ENCODE measurements at regions not wholly inside any gene's neighbourhood (a gene's known extent, or its start where the extent isn't known, plus 50 kb on each side); places are given as distances from the start of the nearest gene placed in this dataset.

DNA sequence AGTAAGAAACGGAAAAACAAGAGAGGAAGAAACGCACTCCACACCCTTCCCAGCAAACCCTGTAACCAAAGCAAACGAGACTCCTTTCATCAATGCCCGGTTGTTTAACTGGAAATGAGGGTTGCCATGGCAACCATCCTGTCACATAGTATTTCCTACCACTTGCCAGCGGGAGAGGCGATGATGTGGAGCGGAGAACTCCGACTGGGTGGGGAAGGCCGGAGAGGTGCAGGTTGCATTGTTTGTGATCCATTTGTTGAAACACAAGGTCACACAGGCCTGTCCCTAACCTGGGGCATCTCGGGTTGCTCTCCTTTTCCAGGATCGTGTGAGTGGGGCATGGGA, 609.9 kb downstream of the BUD13 start:
- POLR2A ChIA-PET = no interaction called here
- H3K27ac Mint-ChIP-seq = no peak overlapping the region
- H3K4me3 Mint-ChIP-seq = no peak overlapping the region
- H3K27me3 ChIP-seq (replicated peaks in 1 of 2; ENCODE audit: control insufficient read depth in 2 of 2, extremely low read depth in 1 of 2, insufficient read depth in 2 of 2, low read length in 1 of 2) = peaks cover 8 to 23% of the 10 kb centered on the region in 2 experiments
- no CpG with 5 or more reads among the region's 11 CpGs for WGBS (ENCODE audit: insufficient coverage)
- no peaks in the 10 kb centered on the region for H3K9me3 ChIP-seq
- H3K27me3 Mint-ChIP-seq = peaks cover 9 to 11% of the 10 kb centered on the region in 2 donors
- ATAC-seq (replicated peaks in 1 of 4) (no peak), DNase-seq (no peak)
- CTCF ChIA-PET = no interaction called here
- H3K9me3 Mint-ChIP-seq = no peaks in the 10 kb centered on the region
- H3K4me1 ChIP-seq (ENCODE audit: control insufficient read depth in 1 of 2, extremely low read depth in 1 of 2, insufficient read depth in 2 of 2, low read length in 2 of 2) = no peaks in the 10 kb centered on the region
- H3K36me3 Mint-ChIP-seq = no peaks in the 10 kb centered on the region
- no peak overlapping the region for H3K4me3 ChIP-seq (ENCODE audit: control insufficient read depth in 1 of 2, extremely low read depth in 1 of 2, low read length in 1 of 2)
- no peak overlapping the region for H3K27ac ChIP-seq (ENCODE audit: low read length)
- H3K36me3 ChIP-seq (ENCODE audit: control insufficient read depth in 2 of 2, extremely low read depth in 1 of 2, insufficient read depth in 1 of 2, low read length in 1 of 2) = no peaks in the 10 kb centered on the region
- no peaks in the 10 kb centered on the region for H3K4me1 Mint-ChIP-seq

DNA sequence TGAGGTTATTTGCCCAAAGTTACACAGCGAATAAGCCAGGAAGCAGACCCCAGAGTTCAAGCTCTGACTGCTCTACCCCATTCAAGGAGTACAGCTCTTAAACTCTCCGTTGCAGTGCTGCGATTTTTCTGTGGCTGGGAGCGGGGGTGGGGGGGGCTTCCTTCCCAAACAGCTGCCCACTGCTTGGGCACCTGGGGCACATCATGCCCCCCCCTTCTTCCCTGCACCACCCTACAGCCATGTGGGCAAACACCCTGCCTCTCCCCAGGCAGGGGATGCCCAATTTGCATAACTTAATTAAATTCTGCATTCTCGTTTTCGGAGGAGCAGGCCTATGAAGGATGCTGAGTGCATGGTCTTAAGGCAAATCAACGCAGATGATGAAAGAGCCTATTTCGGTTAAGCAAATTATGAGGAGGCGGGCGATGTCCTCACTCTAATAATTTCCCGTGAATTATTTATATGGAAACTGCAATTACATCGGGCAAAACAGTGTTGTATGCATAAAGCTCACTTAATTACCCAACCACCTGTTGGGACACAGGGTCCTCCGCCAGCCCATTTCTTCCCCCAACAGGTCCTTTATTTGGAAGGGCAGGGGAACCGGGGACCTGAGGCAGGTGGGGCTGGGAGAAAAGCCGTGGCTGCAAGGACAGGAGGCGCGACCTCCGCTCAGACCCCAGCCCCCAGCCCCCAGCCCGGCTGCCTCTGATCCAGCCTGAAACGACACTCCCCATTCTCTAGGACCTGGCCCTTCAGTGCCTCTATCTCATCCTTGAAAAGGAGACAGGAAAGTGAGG, 610.5 kb downstream of the BUD13 start:
- Mint-ChIP-seq H3K4me1 (no peaks in the 10 kb centered on the region), H3K9me3 (no peaks in the 10 kb centered on the region)
- POLR2A ChIA-PET = no interaction called here

DNA sequence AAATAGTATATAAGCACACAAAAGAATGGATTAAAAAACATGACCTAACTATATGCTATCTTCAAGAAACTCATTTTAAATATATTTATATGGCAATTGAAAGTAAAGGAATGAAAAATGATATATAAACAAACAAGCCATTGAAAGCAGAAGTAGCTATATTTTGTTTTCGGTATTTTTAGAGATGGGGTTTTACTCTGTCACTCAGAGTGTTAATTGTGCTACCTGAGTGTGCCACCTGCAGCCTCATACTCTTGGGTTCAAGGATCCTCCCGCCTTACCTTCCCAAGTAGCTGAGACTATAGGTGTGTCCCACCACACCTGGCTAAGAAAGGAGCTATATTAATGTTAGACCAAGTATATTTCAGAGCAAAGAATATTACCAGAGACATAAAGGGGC, 624.1 kb downstream of the BUD13 start:
- no peaks in the 10 kb centered on the region for H3K9me3 ChIP-seq
- DNase-seq (no peak), ATAC-seq (replicated peaks in 1 of 4) (no peak)
- H3K27ac ChIP-seq (ENCODE audit: low read length) = no peak overlapping the region
- Mint-ChIP-seq H3K4me3 (no peak overlapping the region), H3K9me3 (peaks cover 8 to 11% (median 9%) of the 10 kb centered on the region in 3 donors), H3K27ac (no peak overlapping the region), H3K4me1 (no peaks in the 10 kb centered on the region), H3K36me3 (no peaks in the 10 kb centered on the region), H3K27me3 (peaks cover 5 to 29% of the 10 kb centered on the region in 2 donors)
- POLR2A ChIA-PET = no interaction called here
- CTCF ChIA-PET = interaction anchor here in 1 of 2 donors (0.6 kb wide), 1 partner anchor 21 kb away, joined by 3 read pairs; no protein-coding TSS in a partner anchor
- WGBS (ENCODE audit: insufficient coverage) = no CpG with 5 or more reads among the region's 2 CpGs
- H3K36me3 ChIP-seq (ENCODE audit: control insufficient read depth in 2 of 2, extremely low read depth in 1 of 2, insufficient read depth in 1 of 2, low read length in 1 of 2) = no peaks in the 10 kb centered on the region
- H3K27me3 ChIP-seq (replicated peaks in 1 of 2; ENCODE audit: control insufficient read depth in 2 of 2, extremely low read depth in 1 of 2, insufficient read depth in 2 of 2, low read length in 1 of 2) = peaks cover 0 to 16% of the 10 kb centered on the region in 2 experiments
- no peaks in the 10 kb centered on the region for H3K4me1 ChIP-seq (ENCODE audit: control insufficient read depth in 1 of 2, extremely low read depth in 1 of 2, insufficient read depth in 2 of 2, low read length in 2 of 2)
- H3K4me3 ChIP-seq (ENCODE audit: control insufficient read depth in 1 of 2, extremely low read depth in 1 of 2, low read length in 1 of 2) = no peak overlapping the region

More for the DNA sequence above, 610.5 kb downstream of the BUD13 start:
- Histone ChIP-seq H3K27ac (ENCODE audit: low read length) (no peak overlapping the region), H3K4me1 (ENCODE audit: control insufficient read depth in 1 of 2, extremely low read depth in 1 of 2, insufficient read depth in 2 of 2, low read length in 2 of 2) (no peaks in the 10 kb centered on the region), H3K9me3 (no peaks in the 10 kb centered on the region), H3K36me3 (ENCODE audit: control insufficient read depth in 2 of 2, extremely low read depth in 1 of 2, insufficient read depth in 1 of 2, low read length in 1 of 2) (no peaks in the 10 kb centered on the region), H3K27me3 (replicated peaks in 1 of 2; ENCODE audit: control insufficient read depth in 2 of 2, extremely low read depth in 1 of 2, insufficient read depth in 2 of 2, low read length in 1 of 2) (peaks cover 8 to 19% of the 10 kb centered on the region in 2 experiments), H3K4me3 (ENCODE audit: control insufficient read depth in 1 of 2, extremely low read depth in 1 of 2, low read length in 1 of 2) (no peak overlapping the region)
- Mint-ChIP-seq H3K4me3 (no peak overlapping the region), H3K27ac (no peak overlapping the region), H3K27me3 (peaks cover 9 to 11% of the 10 kb centered on the region in 2 donors), H3K36me3 (no peaks in the 10 kb centered on the region)
- no peak for DNase-seq
- CTCF ChIA-PET = no interaction called here
- no peak for ATAC-seq (replicated peaks in 1 of 4)
- 70% methylated on average over 4 of the region's 20 CpGs for WGBS (ENCODE audit: insufficient coverage)

DNA sequence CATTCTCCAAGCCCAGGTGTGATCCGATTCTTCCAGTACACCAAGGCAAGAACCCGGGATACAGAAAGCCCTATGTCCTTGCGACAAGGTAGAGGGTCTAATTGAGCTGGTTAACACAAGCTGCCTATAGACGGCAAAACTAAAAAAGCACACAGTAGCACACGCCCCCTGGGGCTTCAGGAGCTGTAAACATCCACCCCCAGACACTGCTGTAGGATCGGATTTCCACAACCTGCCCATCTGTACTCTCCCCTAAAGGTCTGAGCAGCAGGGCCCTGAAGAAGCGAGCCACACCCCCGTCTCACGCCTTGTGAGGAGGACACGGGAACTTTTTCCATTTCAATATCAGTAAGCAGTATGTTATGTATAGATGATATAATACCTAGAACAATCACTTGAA, 624.7 kb downstream of the BUD13 start:
- CTCF ChIA-PET = no interaction called here
- Mint-ChIP-seq H3K9me3 (peaks cover 8 to 11% (median 9%) of the 10 kb centered on the region in 3 donors), H3K27me3 (peaks cover 5 to 29% of the 10 kb centered on the region in 2 donors), H3K4me3 (no peak overlapping the region), H3K27ac (no peak overlapping the region), H3K4me1 (no peaks in the 10 kb centered on the region), H3K36me3 (no peaks in the 10 kb centered on the region)
- POLR2A ChIA-PET = no interaction called here
- Histone ChIP-seq H3K27me3 (replicated peaks in 1 of 2; ENCODE audit: control insufficient read depth in 2 of 2, extremely low read depth in 1 of 2, insufficient read depth in 2 of 2, low read length in 1 of 2) (peaks cover 0 to 16% of the 10 kb centered on the region in 2 experiments), H3K4me1 (ENCODE audit: control insufficient read depth in 1 of 2, extremely low read depth in 1 of 2, insufficient read depth in 2 of 2, low read length in 2 of 2) (no peaks in the 10 kb centered on the region), H3K4me3 (ENCODE audit: control insufficient read depth in 1 of 2, extremely low read depth in 1 of 2, low read length in 1 of 2) (no peak overlapping the region), H3K9me3 (no peaks in the 10 kb centered on the region), H3K27ac (ENCODE audit: low read length) (no peak overlapping the region), H3K36me3 (ENCODE audit: control insufficient read depth in 2 of 2, extremely low read depth in 1 of 2, insufficient read depth in 1 of 2, low read length in 1 of 2) (no peaks in the 10 kb centered on the region)
- 57% methylated on average over 6 of the region's 10 CpGs for WGBS (ENCODE audit: insufficient coverage)
- DNase-seq (no peak), ATAC-seq (replicated peaks in 1 of 4) (no peak)

DNA sequence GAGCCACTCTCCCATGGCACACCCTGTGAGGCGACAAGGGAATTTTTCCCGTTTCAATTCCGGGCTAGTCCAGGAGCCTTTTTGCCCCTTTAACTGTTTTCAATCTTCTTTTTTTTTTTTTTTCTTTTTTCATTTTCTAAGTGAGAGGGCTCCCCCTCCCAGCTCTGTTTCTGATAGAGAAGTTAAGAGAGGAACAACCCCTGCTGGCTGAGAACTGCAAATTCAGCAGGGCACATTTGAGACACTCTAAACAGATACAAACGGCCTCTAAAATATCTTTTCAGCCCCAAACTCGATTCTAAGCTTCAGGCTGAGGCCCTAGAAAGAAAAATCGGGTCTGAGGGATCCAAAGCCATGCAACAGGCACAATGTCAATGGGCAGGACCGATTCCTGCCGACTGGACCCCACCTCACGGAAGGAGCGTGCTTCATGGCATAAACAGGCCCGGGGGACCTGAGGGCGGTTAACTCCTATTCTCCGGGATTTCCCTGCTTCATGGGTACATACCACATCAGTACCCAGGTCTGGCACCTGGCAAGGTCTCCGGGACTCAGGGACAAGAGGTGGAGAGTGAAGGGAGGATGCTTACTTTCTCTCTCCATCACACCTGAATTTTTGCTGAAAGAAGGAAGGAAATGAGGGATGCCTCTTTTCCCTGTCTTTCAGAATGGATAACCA, 627.5 kb downstream of the BUD13 start:
- H3K4me3 Mint-ChIP-seq = no peak overlapping the region
- WGBS (ENCODE audit: insufficient coverage) = 42% methylated on average over 4 of the region's 14 CpGs
- DNase-seq (no peak), ATAC-seq (replicated peaks in 1 of 4) (no peak)
- H3K27ac Mint-ChIP-seq = no peak overlapping the region
- peaks cover 0 to 3% (median 0%) of the 10 kb centered on the region in 3 donors for H3K9me3 Mint-ChIP-seq
- H3K9me3 ChIP-seq = no peaks in the 10 kb centered on the region
- H3K36me3 Mint-ChIP-seq = no peaks in the 10 kb centered on the region
- ChIA-PET POLR2A (no interaction called here), CTCF (no interaction called here)
- peaks cover 0 to 16% of the 10 kb centered on the region in 2 experiments for H3K27me3 ChIP-seq (replicated peaks in 1 of 2; ENCODE audit: control insufficient read depth in 2 of 2, extremely low read depth in 1 of 2, insufficient read depth in 2 of 2, low read length in 1 of 2)
- H3K4me3 ChIP-seq (ENCODE audit: control insufficient read depth in 1 of 2, extremely low read depth in 1 of 2, low read length in 1 of 2) = no peak overlapping the region
- no peaks in the 10 kb centered on the region for H3K36me3 ChIP-seq (ENCODE audit: control insufficient read depth in 2 of 2, extremely low read depth in 1 of 2, insufficient read depth in 1 of 2, low read length in 1 of 2)
- H3K4me1 Mint-ChIP-seq = no peaks in the 10 kb centered on the region
- no peak overlapping the region for H3K27ac ChIP-seq (ENCODE audit: low read length)
- H3K27me3 Mint-ChIP-seq = peaks cover 6 to 29% of the 10 kb centered on the region in 2 donors
- no peaks in the 10 kb centered on the region for H3K4me1 ChIP-seq (ENCODE audit: control insufficient read depth in 1 of 2, extremely low read depth in 1 of 2, insufficient read depth in 2 of 2, low read length in 2 of 2)

DNA sequence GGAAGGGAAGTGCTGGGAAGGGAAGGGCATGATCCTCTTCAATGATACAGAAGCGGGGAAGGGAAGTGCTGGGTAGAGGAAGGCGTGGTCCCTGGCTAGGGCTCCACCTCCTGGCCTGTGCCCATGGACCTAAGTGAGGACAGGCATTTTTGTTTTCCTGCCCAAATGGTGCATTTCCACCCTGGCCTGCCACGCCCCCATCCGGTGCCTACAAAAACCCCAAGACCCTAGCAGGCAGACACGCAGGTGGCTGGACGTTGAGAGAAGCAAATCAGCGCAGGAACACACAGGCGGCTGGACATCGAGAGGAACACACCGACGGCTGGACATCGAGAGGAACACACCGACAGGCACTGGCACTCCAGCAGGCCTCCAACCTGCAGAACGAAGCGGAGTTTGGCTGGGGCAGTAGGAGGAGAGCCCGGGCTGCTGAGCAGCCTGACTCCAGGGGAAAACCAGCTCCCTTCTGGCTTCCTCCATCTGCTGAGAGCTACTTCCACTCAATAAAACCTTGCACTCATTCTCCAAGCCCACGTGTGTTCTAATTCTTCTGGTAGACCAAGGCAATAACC, 628.3 kb downstream of the BUD13 start:
- ATAC-seq (replicated peaks in 1 of 4) (no peak), DNase-seq (no peak)
- H3K4me3 ChIP-seq (ENCODE audit: control insufficient read depth in 1 of 2, extremely low read depth in 1 of 2, low read length in 1 of 2) = no peak overlapping the region
- CTCF ChIA-PET = no interaction called here
- WGBS (ENCODE audit: insufficient coverage) = 88% methylated on average over 14 of the region's 17 CpGs
- no peak overlapping the region for H3K27ac Mint-ChIP-seq
- POLR2A ChIA-PET = no interaction called here
- peaks cover 0 to 3% (median 0%) of the 10 kb centered on the region in 3 donors for H3K9me3 Mint-ChIP-seq
- H3K4me3 Mint-ChIP-seq = no peak overlapping the region
- H3K27me3 Mint-ChIP-seq = peaks cover 6 to 31% of the 10 kb centered on the region in 2 donors
- H3K4me1 ChIP-seq (ENCODE audit: control insufficient read depth in 1 of 2, extremely low read depth in 1 of 2, insufficient read depth in 2 of 2, low read length in 2 of 2) = no peaks in the 10 kb centered on the region
- no peak overlapping the region for H3K27ac ChIP-seq (ENCODE audit: low read length)
- no peaks in the 10 kb centered on the region for H3K36me3 Mint-ChIP-seq
- no peaks in the 10 kb centered on the region for H3K9me3 ChIP-seq
- H3K4me1 Mint-ChIP-seq = no peaks in the 10 kb centered on the region
- no peaks in the 10 kb centered on the region for H3K36me3 ChIP-seq (ENCODE audit: control insufficient read depth in 2 of 2, extremely low read depth in 1 of 2, insufficient read depth in 1 of 2, low read length in 1 of 2)
- peaks cover 0 to 16% of the 10 kb centered on the region in 2 experiments for H3K27me3 ChIP-seq (replicated peaks in 1 of 2; ENCODE audit: control insufficient read depth in 2 of 2, extremely low read depth in 1 of 2, insufficient read depth in 2 of 2, low read length in 1 of 2)
